ENCODE measurements at regions not wholly inside any gene's neighbourhood (a gene's known extent, or its start where the extent isn't known, plus 50 kb on each side); places are given as distances from the start of the nearest gene placed in this dataset.

- TF ChIP-seq CTCF (IDR thresholded peaks at IDR 0.05; ENCODE audit: poor library complexity, severe bottlenecking) (no peak), EP300 (conservative IDR thresholded peaks at IDR 0.05; ENCODE audit: poor library complexity, severe bottlenecking) (no peak), SMC3 (conservative IDR thresholded peaks at IDR 0.05; ENCODE audit: poor library complexity) (no peak), REST (IDR thresholded peaks at IDR 0.05; ENCODE audit: borderline replicate concordance) (no peak), TAF1 (IDR thresholded peaks at IDR 0.05; ENCODE audit: low read depth) (no peak), RAD21 (conservative IDR thresholded peaks at IDR 0.05) (no peak), EZH2 (IDR thresholded peaks at IDR 0.05; ENCODE audit: borderline replicate concordance, insufficient read depth, low read length, poor library complexity, severe bottlenecking) (no peak), POLR2AphosphoS5 (IDR thresholded peaks at IDR 0.05) (no peak)
Measured at GRCh38 chr11:116148645-116149044, 624.1 kb downstream of the BUD13 start.

Data from neural cell (in vitro differentiated cells).